KG1 (cell line): ENCODE measurements at regions not wholly inside any gene's neighbourhood (a gene's known extent, or its start where the extent isn't known, plus 50 kb on each side); places are given as distances from the start of the nearest gene placed in this dataset.
A peak's percentile ranks its signal among the peaks of the same experiment; 100 is the strongest.

Experiments
- DNase-seq: peaks from one replicate; lab custom pipeline; 2025; lab: John Stamatoyannopoulos, UW

DNA sequence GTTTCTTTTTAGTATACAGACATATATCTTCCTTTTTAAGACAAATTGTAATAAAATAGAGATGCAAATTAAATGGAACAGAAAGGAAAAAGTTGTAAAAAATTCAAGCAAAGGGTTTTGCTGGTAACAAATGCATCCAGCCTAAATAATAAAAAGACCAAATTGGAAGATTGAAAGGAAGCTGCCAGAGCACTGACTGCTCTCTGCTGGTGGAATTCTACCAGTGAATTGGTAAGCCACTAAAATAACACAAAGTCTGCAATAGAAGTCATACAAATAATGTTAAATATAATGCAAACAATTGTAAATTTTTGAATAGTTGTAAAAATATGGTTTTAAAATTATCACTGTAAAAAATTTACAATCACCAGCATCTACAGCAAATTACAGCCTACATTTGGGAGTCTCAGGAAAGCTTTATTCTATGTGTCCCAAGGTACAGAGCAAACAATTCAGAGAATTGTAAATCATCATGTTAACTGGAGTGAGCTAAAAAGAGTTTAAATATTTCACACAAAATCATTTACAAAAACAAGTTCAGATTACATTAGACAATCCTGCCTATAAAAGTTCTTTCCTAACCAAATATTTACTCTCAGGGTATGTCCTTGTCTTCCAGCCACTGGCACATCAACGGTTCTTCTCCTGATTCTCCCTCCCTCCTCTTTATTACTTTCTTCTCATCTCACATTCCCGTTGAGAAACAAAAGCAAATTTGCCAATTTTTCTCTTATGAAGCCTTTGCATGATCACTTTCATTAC lies 1322.5 kb downstream of the PCDH7 start:
- no peak for DNase-seq

- DNase-seq: no peak
Observed at GRCh38 chr4:32043248-32043633, 1323.1 kb downstream of the PCDH7 start.

- no peak for DNase-seq
Observed at GRCh38 chr4:32061916-32062315, 1341.7 kb downstream of the PCDH7 start.

DNA sequence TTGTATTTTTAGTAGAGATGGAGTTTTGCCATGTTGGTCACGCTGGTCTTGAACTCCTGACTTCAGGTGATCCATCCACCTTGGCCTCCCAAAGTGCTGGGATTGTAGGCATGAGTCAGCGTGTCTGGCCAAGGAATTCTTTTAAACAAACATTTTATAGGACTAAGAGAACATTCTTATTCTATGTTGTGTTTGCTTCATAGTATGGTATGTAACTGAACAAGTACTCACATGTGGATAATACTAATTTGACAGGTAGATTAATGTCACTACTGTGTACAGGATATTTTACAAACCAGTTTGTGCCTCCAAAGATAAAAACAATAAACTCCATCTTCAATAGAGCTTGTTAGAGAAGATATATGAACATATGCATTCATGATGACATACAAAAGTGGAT lies 1353.4 kb downstream of the PCDH7 start:
- DNase-seq: no peak

- no peak for DNase-seq
Observed at GRCh38 chr4:32087211-32087610, 1367.0 kb downstream of the PCDH7 start.

- no peak for DNase-seq
Observed at GRCh38 chr4:32094987-32095386, 1374.8 kb downstream of the PCDH7 start.

- DNase-seq: no peak
Observed at GRCh38 chr4:32102896-32103295, 1382.7 kb downstream of the PCDH7 start.

GRCh38 chr4:32106767-32107166 lies 1386.6 kb downstream of the PCDH7 start:
- DNase-seq: no peak

DNA sequence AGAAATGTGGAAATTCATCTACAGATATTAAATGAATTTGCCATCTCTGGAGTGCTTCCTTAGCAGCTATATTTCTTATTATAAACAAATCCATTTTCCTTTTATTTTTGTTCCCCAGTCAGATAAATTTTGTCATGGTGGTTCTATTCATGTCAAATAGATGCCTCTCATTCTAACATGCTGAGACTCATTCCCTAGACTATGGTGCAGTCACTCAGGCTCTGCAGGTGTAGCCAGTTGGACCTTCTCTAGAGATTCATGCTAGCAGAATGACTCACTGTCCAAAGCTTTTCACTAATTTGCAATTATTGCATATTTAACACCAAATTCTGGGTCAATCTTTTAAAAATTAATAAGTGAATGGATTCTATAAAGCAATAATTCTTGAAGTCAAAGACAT lies 1392.7 kb downstream of the PCDH7 start:
- no peak for DNase-seq

DNA sequence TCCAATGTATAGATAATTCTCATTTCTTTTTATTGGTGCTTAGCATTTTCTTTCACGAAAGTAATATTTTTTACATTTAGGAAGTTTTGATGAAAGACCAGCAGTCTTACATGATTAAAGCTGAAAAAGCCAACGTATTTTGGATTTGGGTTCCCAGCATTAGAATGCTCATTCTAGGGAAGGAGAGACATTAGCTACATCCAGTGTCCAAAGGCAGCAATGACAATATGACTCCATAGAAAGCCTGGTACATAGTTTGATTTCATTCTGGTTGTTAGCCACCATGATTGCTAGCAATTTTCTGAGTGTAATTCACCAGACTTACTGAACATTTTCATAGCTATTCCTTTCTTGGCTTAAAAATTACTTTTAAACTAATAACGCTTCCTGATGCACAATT lies 1397.5 kb downstream of the PCDH7 start:
- no peak for DNase-seq

- DNase-seq: no peak
Observed at GRCh38 chr4:32119907-32120306, 1399.7 kb downstream of the PCDH7 start.

- DNase-seq: no peak
Observed at GRCh38 chr4:32128549-32128948, 1408.4 kb downstream of the PCDH7 start.

GRCh38 chr4:32129967-32130366 lies 1409.8 kb downstream of the PCDH7 start:
- DNase-seq: no peak

DNA sequence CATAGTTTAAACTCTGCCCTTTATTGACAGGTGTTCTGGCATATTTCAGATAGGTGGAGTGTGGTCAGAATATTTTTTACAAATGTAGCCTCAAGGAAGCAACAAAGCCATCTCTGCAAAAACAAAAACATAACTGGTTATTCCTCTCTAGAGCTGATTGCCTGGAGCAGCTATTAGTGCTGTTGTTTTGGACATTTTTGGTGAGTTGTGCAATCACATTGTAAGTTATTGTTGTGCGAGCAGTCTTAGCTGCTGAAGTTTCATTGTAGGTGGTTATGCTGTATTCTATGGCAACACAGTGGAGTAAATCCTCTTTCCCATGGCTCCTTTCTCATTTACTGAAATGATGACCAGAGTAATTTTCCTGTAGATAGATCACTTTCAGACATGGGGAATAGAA lies 1413.0 kb downstream of the PCDH7 start:
- no peak for DNase-seq

- no peak for DNase-seq
Observed at GRCh38 chr4:32133734-32134133, 1413.6 kb downstream of the PCDH7 start.

DNA sequence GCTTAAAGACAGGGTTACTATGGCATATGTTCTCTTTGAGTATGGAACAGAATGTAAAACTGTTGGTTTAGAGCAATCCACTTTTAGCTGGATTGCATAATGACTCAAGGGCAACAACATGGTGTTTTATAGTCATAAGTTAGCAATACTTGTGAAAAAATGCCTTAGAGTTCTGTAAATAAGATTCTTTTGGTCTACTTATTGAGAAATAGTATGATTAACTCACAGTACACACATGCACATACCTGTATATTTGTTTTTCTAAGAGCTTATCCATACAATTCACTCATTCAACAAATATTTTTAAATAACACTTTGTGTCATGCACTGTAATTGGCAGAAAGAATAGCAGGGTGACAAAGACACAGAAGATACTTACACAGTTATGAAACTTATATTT lies 1415.5 kb downstream of the PCDH7 start:
- no peak for DNase-seq

- no peak for DNase-seq
Observed at GRCh38 chr4:32136081-32136787, 1416.1 kb downstream of the PCDH7 start.

DNA sequence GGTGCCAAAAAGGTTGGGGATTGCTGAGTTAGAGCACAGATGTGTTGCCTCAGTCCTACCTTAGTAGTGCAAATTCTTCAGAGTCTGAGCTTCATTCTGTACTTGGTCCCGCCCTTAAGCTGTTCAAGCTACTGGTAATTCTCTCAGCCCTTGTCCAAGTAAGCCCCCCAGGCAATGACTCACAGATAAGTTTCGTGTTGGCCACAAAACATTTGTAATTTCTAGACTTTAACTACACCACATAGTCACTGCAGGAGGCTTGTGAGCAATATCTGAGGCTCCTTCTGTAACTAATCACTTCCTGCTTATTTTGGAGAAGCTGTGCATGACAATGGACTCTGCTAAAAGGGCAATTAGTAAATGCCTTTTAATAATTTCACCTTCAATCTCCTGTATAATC lies 1420.5 kb downstream of the PCDH7 start:
- DNase-seq: peak; percentile 65

GRCh38 chr4:32142075-32142474 lies 1421.9 kb downstream of the PCDH7 start:
- no peak for DNase-seq

DNA sequence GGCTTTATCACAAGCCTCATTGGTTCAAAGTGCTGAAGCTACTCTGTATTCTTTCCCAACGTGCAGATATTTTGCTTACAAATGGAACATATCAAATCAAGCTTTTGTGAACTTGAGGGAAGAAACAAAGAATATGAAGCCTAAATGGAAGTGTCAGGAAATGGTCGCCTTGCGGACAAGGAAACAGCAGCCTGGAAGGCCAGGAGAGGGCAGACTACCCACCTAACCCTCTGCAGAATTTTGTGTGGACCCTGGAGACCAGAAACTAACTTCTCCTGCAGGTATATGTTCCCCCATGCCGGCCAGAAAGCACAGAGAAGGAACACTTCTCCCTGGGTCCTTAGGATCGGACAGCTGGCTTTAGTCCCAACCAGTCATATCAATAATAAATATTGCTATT lies 1425.8 kb downstream of the PCDH7 start:
- DNase-seq: no peak

GRCh38 chr4:32147446-32148085 lies 1427.4 kb downstream of the PCDH7 start:
- DNase-seq: no peak

DNA sequence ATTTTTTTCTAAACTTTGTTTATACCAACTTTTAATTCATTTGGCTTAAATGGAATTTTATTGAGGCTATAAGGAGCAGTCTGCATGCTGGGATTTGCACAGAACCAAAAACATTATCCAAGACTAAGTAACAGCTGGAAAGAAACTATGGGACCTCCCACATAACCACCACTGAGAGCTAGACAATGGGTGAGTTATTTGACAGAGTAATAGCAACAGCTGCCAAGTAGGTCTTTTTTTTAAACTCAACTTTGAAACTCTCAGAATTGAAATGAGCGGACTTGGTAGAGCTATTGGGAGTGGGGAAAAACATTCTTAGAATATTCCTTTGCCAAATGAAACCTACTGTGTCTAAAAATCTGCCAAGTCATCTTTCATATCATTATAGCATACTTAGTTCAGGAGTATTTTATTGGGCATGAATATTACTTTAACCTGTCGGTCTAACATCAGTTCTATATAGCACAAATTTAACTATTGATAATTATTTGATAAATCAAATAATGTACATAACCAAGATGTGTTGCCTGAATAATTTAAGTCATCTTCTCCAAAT lies 1428.0 kb downstream of the PCDH7 start:
- DNase-seq: no peak

GRCh38 chr4:32158961-32159360 lies 1438.8 kb downstream of the PCDH7 start:
- DNase-seq: no peak
